ENCODE measurements at regions not wholly inside any gene's neighbourhood (a gene's known extent, or its start where the extent isn't known, plus 50 kb on each side); places are given as distances from the start of the nearest gene placed in this dataset.

- TF ChIP-seq POLR2A (IDR thresholded peaks at IDR 0.05) (no peak), POLR2AphosphoS5 (IDR thresholded peaks at IDR 0.05) (no peak)
These were observed 272.2 kb downstream of the BRINP2 start for GRCh38 chr1:177443003-177443402.

Data from breast epithelium (tissue), 3 donors.